Activated naive CD8-positive, alpha-beta T cell treated with anti-CD3 and anti-CD28 coated beads for 36 hours (primary cell): ENCODE measurements at regions not wholly inside any gene's neighbourhood (a gene's known extent, or its start where the extent isn't known, plus 50 kb on each side); places are given as distances from the start of the nearest gene placed in this dataset.
"Not testable (repeated sequence)": the region's sequence is repeated elsewhere in the genome, so short reads cannot be mapped to it uniquely, and the experiment has no call there.

Experiments used
- DNase-seq: peaks from one replicate; pipeline ENCODE4 v3.0.0; 2021
- H3K27ac Mint-ChIP-seq: one replicate; pipeline ENCODE4 v1.8.0; 2022; ENCODE audit warnings: mild to moderate bottlenecking, moderate library complexity, mixed read lengths
- H3K27me3 Mint-ChIP-seq: one replicate; pipeline ENCODE4 v1.8.0; 2022; ENCODE audit warnings: mild to moderate bottlenecking, mixed read lengths
- H3K36me3 Mint-ChIP-seq: one replicate; pipeline ENCODE4 v1.8.0; 2021; ENCODE audit warnings: mild to moderate bottlenecking, mixed read lengths
- H3K4me1 Mint-ChIP-seq: one replicate; pipeline ENCODE4 v1.8.0; 2021; ENCODE audit warnings: mixed read lengths
- H3K4me3 Mint-ChIP-seq: one replicate; pipeline ENCODE4 v1.8.0; 2022; ENCODE audit warnings: mild to moderate bottlenecking, moderate library complexity, mixed read lengths
- H3K9me3 Mint-ChIP-seq: one replicate; pipeline ENCODE4 v1.8.0; 2022; ENCODE audit warnings: mixed read lengths

DNA sequence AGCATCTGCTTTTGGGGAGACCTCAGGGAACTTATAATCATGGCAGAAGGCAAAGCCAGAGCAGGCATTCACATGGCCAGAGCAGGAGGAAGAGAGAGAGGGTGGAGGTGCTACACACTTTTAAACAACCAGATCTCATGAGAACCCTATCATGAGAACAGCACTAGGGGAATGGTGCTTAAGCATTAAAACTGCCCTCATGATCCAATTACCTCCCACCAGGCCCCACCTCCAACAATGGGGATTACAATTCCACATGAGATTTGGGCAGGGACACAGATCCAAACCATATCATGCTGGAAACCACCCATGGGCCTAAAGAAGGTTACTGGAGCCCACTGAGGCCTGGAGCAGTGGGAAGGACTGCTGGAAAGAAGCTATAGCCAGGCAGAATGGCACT is 66.9 kb upstream of the CHST1 start:
- H3K27ac Mint-ChIP-seq = no peak overlapping the region
- H3K9me3 Mint-ChIP-seq = peaks cover 6% of the 10 kb centered on the region
- H3K4me1 Mint-ChIP-seq = peaks cover 6% of the 10 kb centered on the region
- DNase-seq = no peak
- H3K27me3 Mint-ChIP-seq = peaks cover 4% of the 10 kb centered on the region
- H3K4me3 Mint-ChIP-seq = no peak overlapping the region
- H3K36me3 Mint-ChIP-seq = no peaks in the 10 kb centered on the region

DNA sequence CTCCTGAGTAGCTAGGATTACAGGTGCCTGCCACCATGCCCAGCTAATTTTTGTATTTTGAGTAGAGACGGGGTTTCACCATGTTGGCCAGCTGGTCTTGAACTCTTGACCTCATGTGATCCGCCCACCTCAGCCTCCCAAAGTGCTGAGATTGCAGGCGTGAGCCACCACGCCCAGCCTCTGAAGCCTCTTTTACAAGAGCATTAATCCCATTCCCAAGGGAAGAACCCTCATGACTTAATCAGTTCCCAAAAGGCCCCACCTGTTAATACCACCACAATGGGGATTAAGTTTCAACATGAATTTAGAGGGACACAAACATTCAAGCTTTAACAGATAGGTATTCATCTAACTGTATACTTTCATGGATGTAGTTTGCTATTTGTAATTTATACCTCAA is 65.7 kb upstream of the CHST1 start:
- H3K4me1 Mint-ChIP-seq, DNase-seq, H3K9me3 Mint-ChIP-seq, H3K27me3 Mint-ChIP-seq, H3K36me3 Mint-ChIP-seq, H3K4me3 Mint-ChIP-seq, H3K27ac Mint-ChIP-seq: not testable (repeated sequence)

DNA sequence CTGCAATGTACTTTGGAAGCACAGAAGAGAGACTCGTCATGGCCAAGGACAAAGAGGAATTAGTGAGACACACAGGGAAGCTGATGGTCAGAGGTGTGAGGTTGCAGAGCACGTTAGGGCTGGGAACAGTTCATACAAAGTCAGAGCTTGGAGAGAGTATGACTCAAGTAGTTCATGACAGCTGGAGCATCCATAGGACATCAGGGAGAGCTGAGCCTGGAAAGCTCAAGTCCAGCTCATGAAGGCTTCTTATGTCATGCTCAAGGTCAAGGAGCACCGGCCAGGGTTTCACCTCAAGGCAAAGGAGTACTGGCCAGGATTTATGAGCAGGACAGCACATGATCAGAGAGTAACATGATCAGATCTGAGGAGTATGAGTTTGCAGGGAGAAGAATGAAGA is 64.6 kb upstream of the CHST1 start:
- DNase-seq = no peak
- Mint-ChIP-seq H3K4me3 (no peak overlapping the region), H3K9me3 (no peaks in the 10 kb centered on the region), H3K4me1 (peaks cover 8% of the 10 kb centered on the region), H3K27ac (no peak overlapping the region), H3K27me3 (peaks cover 4% of the 10 kb centered on the region), H3K36me3 (no peaks in the 10 kb centered on the region)

DNA sequence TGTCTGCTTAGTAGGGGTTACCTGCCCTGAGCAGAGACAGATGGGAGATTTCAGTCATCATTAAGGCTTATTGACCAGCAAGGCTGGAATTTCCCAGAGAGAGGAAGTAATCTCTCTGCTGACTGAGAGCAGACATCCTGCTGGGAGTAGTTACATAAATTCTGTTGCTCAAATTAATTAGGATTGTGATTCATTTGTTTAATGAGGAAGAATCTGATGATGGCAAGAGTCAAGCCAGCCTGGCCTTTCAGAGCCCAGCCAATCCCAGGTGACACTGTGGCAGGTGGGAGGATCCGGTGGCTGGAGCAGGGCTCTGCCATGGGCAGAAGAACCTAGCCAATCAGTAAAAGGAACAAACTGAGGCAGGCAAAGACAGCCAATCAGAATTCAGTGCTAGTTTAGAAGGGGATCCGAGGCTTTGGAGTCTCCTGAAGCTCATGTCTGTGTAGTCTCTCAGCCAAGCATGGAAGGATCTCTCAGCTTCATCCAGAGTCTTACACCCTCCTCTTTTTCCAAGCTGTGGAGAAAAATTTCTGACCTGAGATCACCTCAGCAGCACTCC is 61.2 kb upstream of the CHST1 start:
- Mint-ChIP-seq H3K4me3 (no peak overlapping the region), H3K27ac (no peak overlapping the region), H3K9me3 (no peaks in the 10 kb centered on the region), H3K36me3 (no peaks in the 10 kb centered on the region), H3K4me1 (peaks cover 8% of the 10 kb centered on the region), H3K27me3 (no peaks in the 10 kb centered on the region)
- no peak for DNase-seq

DNA sequence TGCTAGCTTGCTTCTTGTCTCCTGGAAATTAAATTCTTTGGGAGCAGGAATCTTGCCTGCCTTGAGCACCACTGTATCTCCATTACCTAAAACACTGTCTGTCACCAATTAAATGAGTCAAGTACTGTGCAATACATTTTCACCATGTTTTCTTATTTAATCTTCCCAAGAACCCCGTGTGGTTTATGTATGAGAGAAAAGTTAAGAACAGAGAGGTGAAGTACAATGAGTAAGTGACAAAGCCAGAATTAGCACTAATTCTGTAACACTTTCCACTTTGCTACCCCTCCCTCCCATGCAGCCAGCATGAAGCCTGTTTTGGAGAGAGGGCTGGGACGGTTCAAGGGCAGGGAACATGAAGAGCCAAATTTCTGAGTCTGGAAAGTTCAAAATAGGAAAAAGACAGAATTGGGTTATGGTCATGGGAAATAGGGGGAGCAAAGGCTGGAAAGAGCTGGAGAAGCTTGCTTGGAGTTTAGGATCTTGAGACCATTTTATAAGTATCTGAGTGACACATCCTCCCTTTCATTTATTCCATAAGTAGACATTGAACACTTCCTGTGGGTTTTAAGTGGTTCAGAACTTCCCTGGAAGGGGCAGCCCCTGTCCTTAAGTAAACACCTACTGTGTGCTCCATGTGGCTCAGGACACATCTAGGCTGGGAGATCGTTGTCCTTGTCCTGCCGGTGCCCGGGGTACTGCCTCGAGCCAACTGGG is 60.5 kb upstream of the CHST1 start:
- Mint-ChIP-seq H3K4me1 (peaks cover 8% of the 10 kb centered on the region), H3K9me3 (no peaks in the 10 kb centered on the region), H3K36me3 (no peaks in the 10 kb centered on the region), H3K27me3 (no peaks in the 10 kb centered on the region), H3K27ac (no peak overlapping the region), H3K4me3 (no peak overlapping the region)
- no peak for DNase-seq

DNA sequence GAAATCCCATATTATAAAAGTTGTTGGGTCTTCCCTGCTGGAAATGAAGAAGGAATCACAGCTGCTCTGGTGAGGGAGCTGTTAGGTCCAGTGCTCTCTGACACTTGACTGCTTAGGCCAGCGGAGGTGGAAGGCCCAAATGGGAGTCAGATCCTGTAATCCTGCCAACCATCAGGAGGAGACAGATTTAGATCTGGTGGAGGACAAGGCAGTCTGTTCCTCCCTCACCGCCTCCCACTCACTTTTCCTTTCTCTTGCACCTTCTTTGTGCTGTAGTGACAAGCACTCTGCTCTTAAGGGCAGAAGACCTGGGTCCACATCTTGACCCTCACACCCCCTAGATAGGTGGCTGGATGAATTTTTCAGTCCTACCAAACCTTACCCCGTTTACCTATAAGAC is 59.7 kb upstream of the CHST1 start:
- Mint-ChIP-seq H3K4me3 (no peak overlapping the region), H3K4me1 (peaks cover 8% of the 10 kb centered on the region), H3K27me3 (no peaks in the 10 kb centered on the region), H3K27ac (no peak overlapping the region), H3K36me3 (no peaks in the 10 kb centered on the region), H3K9me3 (no peaks in the 10 kb centered on the region)
- no peak for DNase-seq

DNA sequence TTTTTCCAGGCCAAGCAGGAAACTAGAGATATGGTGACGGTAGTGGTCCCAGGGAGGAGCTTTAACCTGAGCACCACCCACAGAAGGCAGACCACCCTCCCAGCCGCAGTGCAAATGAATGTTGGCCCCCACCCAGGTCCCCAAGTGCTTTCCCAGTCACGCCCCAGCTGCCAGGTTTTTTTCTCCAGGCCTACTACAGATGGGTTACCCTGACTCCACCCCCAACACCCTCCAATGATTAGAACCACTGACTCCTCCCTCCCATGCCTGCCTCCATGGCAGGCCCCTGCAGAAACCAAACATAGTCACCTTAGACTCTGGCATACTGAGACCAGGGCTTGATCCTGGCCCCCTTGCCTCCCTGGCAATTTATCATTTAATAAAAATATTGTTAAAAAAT is 58.7 kb upstream of the CHST1 start:
- no peak overlapping the region for H3K27ac Mint-ChIP-seq
- no peaks in the 10 kb centered on the region for H3K36me3 Mint-ChIP-seq
- H3K4me1 Mint-ChIP-seq = peaks cover 8% of the 10 kb centered on the region
- H3K9me3 Mint-ChIP-seq = no peaks in the 10 kb centered on the region
- H3K27me3 Mint-ChIP-seq = no peaks in the 10 kb centered on the region
- no peak for DNase-seq
- H3K4me3 Mint-ChIP-seq = no peak overlapping the region

DNA sequence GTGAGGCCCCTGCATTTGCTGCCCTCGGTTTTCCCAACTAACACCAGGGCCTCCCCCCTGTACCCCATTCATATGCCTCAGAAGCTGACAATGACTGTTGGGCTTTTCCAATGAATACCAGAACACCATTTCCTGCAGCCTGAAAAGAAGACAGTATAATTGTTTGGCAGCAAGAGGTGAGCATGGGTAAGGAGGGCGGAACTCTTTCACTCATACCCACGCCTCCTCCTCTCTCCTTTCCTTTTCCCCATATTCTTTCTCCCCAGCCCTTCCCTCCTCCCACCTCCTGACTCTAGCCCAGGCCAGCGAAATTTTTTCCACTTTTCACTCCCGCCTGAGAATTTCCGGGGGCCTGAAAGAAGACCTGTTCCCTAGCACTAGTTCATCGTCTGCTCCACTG is 58.0 kb upstream of the CHST1 start:
- DNase-seq = no peak
- no peak overlapping the region for H3K4me3 Mint-ChIP-seq
- H3K27ac Mint-ChIP-seq = no peak overlapping the region
- no peaks in the 10 kb centered on the region for H3K27me3 Mint-ChIP-seq
- no peaks in the 10 kb centered on the region for H3K36me3 Mint-ChIP-seq
- H3K4me1 Mint-ChIP-seq = peaks cover 8% of the 10 kb centered on the region
- no peaks in the 10 kb centered on the region for H3K9me3 Mint-ChIP-seq

DNA sequence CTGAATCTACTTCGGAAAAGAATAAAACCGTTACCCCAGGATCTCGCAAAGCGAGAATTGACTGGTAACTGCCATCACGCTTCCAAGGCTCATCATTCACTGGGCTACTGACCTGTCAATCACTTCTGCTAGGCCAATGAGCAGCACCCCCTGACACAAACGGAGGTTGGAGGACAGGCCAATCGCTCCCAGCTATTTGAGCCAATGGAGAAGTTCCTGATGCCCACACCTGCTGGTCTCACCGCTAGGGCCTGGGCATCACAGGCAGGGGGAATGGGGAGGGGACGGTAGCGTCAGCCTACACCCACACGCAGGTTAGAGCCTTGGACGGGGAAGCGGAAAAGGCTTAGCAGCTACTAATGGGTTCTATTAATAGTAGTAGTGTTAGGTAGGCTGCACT is 56.7 kb upstream of the CHST1 start:
- H3K27me3 Mint-ChIP-seq = no peaks in the 10 kb centered on the region
- no peaks in the 10 kb centered on the region for H3K9me3 Mint-ChIP-seq
- H3K27ac Mint-ChIP-seq = no peak overlapping the region
- DNase-seq = no peak
- no peak overlapping the region for H3K4me3 Mint-ChIP-seq
- H3K4me1 Mint-ChIP-seq = peaks cover 8% of the 10 kb centered on the region
- H3K36me3 Mint-ChIP-seq = no peaks in the 10 kb centered on the region

DNA sequence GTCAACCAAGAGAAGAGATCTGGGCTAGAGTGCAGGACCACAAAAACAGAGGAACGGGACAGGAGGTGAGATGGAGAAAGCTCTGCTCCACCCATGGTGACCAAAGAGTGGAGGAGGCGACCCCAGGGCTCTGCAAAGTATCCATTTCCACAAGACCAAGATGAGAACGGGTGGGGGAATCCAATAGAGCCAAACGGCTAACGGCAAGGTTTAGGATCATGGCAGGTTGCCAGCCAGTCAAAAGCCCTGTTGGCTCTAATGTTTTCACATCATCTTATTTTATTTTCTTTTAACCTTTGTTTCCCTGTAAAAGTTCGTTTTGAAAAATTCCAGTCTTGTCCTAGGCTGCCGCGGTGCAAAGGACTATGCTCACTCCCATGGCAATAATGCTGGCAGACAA is 52.1 kb upstream of the CHST1 start:
- Mint-ChIP-seq H3K27me3 (peaks cover 17% of the 10 kb centered on the region), H3K27ac (no peak overlapping the region), H3K4me1 (no peaks in the 10 kb centered on the region), H3K4me3 (no peak overlapping the region), H3K36me3 (no peaks in the 10 kb centered on the region), H3K9me3 (no peaks in the 10 kb centered on the region)
- no peak for DNase-seq

DNA sequence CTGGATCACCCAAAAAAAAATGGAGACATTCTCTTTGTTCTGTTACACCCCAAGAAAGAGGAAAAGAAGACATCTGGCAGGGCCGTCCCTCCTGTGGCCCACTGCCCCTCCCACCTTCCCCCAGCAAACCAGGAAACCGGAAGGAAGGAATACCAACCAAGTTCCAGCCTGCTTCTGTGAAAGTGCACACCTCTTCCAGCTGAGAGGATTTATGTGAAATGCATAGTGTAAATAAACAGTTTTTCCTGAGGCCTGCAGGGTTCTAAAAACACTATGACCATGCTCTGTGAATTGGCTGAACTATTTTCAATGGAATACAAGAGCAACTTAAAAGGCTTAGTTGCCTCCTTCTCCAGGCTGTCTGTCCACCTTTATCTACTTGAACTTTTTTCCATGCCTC is 50.0 kb upstream of the CHST1 start:
- no peaks in the 10 kb centered on the region for H3K36me3 Mint-ChIP-seq
- no peaks in the 10 kb centered on the region for H3K4me1 Mint-ChIP-seq
- H3K27me3 Mint-ChIP-seq = peaks cover 25% of the 10 kb centered on the region
- no peaks in the 10 kb centered on the region for H3K9me3 Mint-ChIP-seq
- DNase-seq = no peak
- H3K27ac Mint-ChIP-seq = no peak overlapping the region
- H3K4me3 Mint-ChIP-seq = no peak overlapping the region
